H9 (cell line): ENCODE measurements at regions not wholly inside any gene's neighbourhood (a gene's known extent, or its start where the extent isn't known, plus 50 kb on each side); places are given as distances from the start of the nearest gene placed in this dataset.

Experiments
- DNase-seq: peaks from one replicate; pipeline ENCODE4 v3.0.0-alpha.2; 2017
- H2AFZ ChIP-seq: one replicate; pipeline ENCODE4 v1.6.1; 2013; ENCODE audit warnings: mild to moderate bottlenecking, low read length, control low read depth, moderate library complexity
- H2AK5ac ChIP-seq: 2 replicates; pipeline ENCODE4 v1.6.1; 2013; ENCODE audit warnings: low read length, control low read depth, mixed read lengths; ENCODE audit not compliant: insufficient read length
- H2BK120ac ChIP-seq: one replicate; pipeline ENCODE4 v1.6.1; 2013; ENCODE audit warnings: low read depth, mild to moderate bottlenecking, low read length, control low read depth, inconsistent platforms; ENCODE audit not compliant: poor library complexity, severe bottlenecking
- H2BK12ac ChIP-seq: 2 replicates; pipeline ENCODE4 v1.6.1; 2013; ENCODE audit warnings: low read length, control low read depth, mixed read lengths, low read depth; ENCODE audit not compliant: insufficient read length
- H2BK15ac ChIP-seq: 2 replicates; pipeline ENCODE4 v1.6.1; 2013; ENCODE audit warnings: low read depth, low read length, control low read depth
- H2BK20ac ChIP-seq: one replicate; pipeline ENCODE4 v1.6.1; 2013; ENCODE audit warnings: low read depth, mild to moderate bottlenecking, low read length, control low read depth, inconsistent platforms; ENCODE audit not compliant: poor library complexity, severe bottlenecking
- H2BK5ac ChIP-seq: 2 replicates; pipeline ENCODE4 v1.6.1; 2013; ENCODE audit warnings: low read length, control low read depth, mixed read lengths; ENCODE audit not compliant: insufficient read length
- H3K14ac ChIP-seq: 2 replicates; pipeline ENCODE4 v1.6.1; 2013; ENCODE audit warnings: low read length, control low read depth; ENCODE audit not compliant: insufficient read depth
- H3K18ac ChIP-seq: 2 replicates; pipeline ENCODE4 v1.6.1; 2013; ENCODE audit warnings: low read depth, mild to moderate bottlenecking, mixed read lengths, low read length, control low read depth; ENCODE audit not compliant: insufficient read length
- H3K23ac ChIP-seq: 2 replicates; pipeline ENCODE4 v1.6.1; 2013; ENCODE audit warnings: low read length, control low read depth, mixed read lengths, low read depth; ENCODE audit not compliant: insufficient read length
- H3K23me2 ChIP-seq: 2 replicates; pipeline ENCODE4 v1.6.1; 2013; ENCODE audit warnings: low read depth, mild to moderate bottlenecking, mixed read lengths, low read length, control low read depth; ENCODE audit not compliant: insufficient read length, poor library complexity, severe bottlenecking
- H3K27ac ChIP-seq: 2 replicates; pipeline ENCODE4 v1.5.1; 2013; ENCODE audit warnings: low read length, control low read depth, mixed read lengths, low read depth; ENCODE audit not compliant: insufficient read length
- H3K27me3 ChIP-seq: 2 replicates; pipeline ENCODE4 v1.6.1; 2013; ENCODE audit warnings: low read length, control low read depth, inconsistent platforms; ENCODE audit not compliant: insufficient read depth
- H3K4ac ChIP-seq: 2 replicates; pipeline ENCODE4 v1.6.1; 2013; ENCODE audit warnings: low read depth, mild to moderate bottlenecking, control low read depth, inconsistent platforms, low read length, moderate library complexity
- H3K4me1 ChIP-seq: 2 replicates; pipeline ENCODE4 v1.6.1; 2013; ENCODE audit warnings: low read length, control low read depth, inconsistent platforms; ENCODE audit not compliant: insufficient read depth
- H3K4me2 ChIP-seq: 2 replicates; pipeline ENCODE4 v1.6.1; 2013; ENCODE audit warnings: low read length, control low read depth, mixed read lengths; ENCODE audit not compliant: insufficient read length, insufficient read depth
- H3K56ac ChIP-seq: 2 replicates; pipeline ENCODE4 v1.6.1; 2013; ENCODE audit warnings: low read depth, mild to moderate bottlenecking, mixed read lengths, low read length, control low read depth; ENCODE audit not compliant: insufficient read length
- H3K79me1 ChIP-seq: 2 replicates; pipeline ENCODE4 v1.6.1; 2013; ENCODE audit warnings: low read depth, mild to moderate bottlenecking, moderate library complexity, low read length, control low read depth, inconsistent platforms; ENCODE audit not compliant: insufficient read depth, poor library complexity, severe bottlenecking
- H3K79me2 ChIP-seq: 2 replicates; pipeline ENCODE4 v1.6.1; 2013; ENCODE audit warnings: low read length, control low read depth, inconsistent platforms; ENCODE audit not compliant: insufficient read depth
- H3K9ac ChIP-seq: 2 replicates; pipeline ENCODE4 v1.6.1; 2013; ENCODE audit warnings: low read length, control low read depth, mixed read lengths; ENCODE audit not compliant: insufficient read length; ENCODE audit errors: extremely low read depth
- H3K9me3 ChIP-seq: one replicate; pipeline ENCODE4 v1.6.1; 2013; ENCODE audit warnings: low read depth, low read length, inconsistent platforms; ENCODE audit not compliant: control insufficient read depth
- H3T11ph ChIP-seq: one replicate; pipeline ENCODE4 v1.6.1; 2013; ENCODE audit warnings: mild to moderate bottlenecking, low read length, control low read depth, inconsistent platforms
- H4K20me1 ChIP-seq: one replicate; pipeline ENCODE4 v1.6.1; 2013; ENCODE audit not compliant: control insufficient read depth, insufficient read length, insufficient read depth
- H4K5ac ChIP-seq: 2 replicates; pipeline ENCODE4 v1.6.1; 2013; ENCODE audit warnings: low read depth, mild to moderate bottlenecking, mixed read lengths, low read length, control low read depth; ENCODE audit not compliant: insufficient read length
- H4K8ac ChIP-seq: replicated peaks from 2 replicates; pipeline ENCODE4 v1.6.1; 2013; ENCODE audit warnings: low read length, control low read depth, mixed read lengths, low read depth; ENCODE audit not compliant: insufficient read length
- H4K91ac ChIP-seq: 2 replicates; pipeline ENCODE4 v1.6.1; 2013; ENCODE audit warnings: low read depth, mild to moderate bottlenecking, moderate library complexity, mixed read lengths, low read length, control low read depth; ENCODE audit not compliant: insufficient read length
- H3K27ac Mint-ChIP-seq, 3 experiments: 2 replicates in 2 of 3; 3 replicates in 1 of 3; pipeline ENCODE4 v1.8.0; 2020 to 2021; ENCODE audit warnings: mixed read lengths in 3 of 3, mild to moderate bottlenecking in 1 of 3, moderate library complexity in 1 of 3
- H3K27me3 Mint-ChIP-seq: 2 replicates; pipeline ENCODE4 v1.8.0; 2021; ENCODE audit warnings: low read depth, mild to moderate bottlenecking, moderate library complexity, mixed read lengths
- H3K36me3 Mint-ChIP-seq, 3 experiments: 2 replicates in 2 of 3; 3 replicates in 1 of 3; pipeline ENCODE4 v1.8.0; 2020 to 2021; ENCODE audit warnings: low read depth in 3 of 3, mixed read lengths in 3 of 3; ENCODE audit not compliant: insufficient read depth in 1 of 3
- H3K4me1 Mint-ChIP-seq, 2 experiments: 2 replicates each; pipeline ENCODE4 v1.8.0; 2020; ENCODE audit warnings: mixed read lengths in 2 of 2
- H3K4me3 Mint-ChIP-seq, 2 experiments: 2 replicates in 1 of 2; 3 replicates in 1 of 2; pipeline ENCODE4 v1.8.0; 2020 to 2021; ENCODE audit warnings: mild to moderate bottlenecking in 2 of 2, mixed read lengths in 2 of 2, moderate library complexity in 1 of 2
- H3K9me3 Mint-ChIP-seq, 2 experiments: 2 replicates in 1 of 2; 3 replicates in 1 of 2; pipeline ENCODE4 v1.8.0; 2020; ENCODE audit warnings: mild to moderate bottlenecking in 2 of 2, mixed read lengths in 2 of 2, moderate library complexity in 1 of 2
- TF ChIP-seq, protein P1 (sequence below): fragments of 200-600 bp; sonication (generic); conservative IDR thresholded peaks from 3 replicates; pipeline ENCODE4 v1.8.0; 2021; ENCODE audit warnings: antibody characterized with exemption, mild to moderate bottlenecking

GRCh38 chr1:209072481-209072880 is 511.0 kb upstream of the CAMK1G start:
- 0 out of 7 replicates have a peak overlapping the region, but pooled peaks of 1 of the 3 experiments have one; percentile 36 for H3K27ac Mint-ChIP-seq
- H3K9me3 Mint-ChIP-seq = peaks cover 0 to 4% of the 10 kb centered on the region in 2 experiments; a peak in 2 of 5 replicates
- Histone ChIP-seq H2BK15ac (no peak overlapping the region), H3K23ac (no peak overlapping the region), H2BK20ac (no peak overlapping the region), H3K27me3 (no peaks in the 10 kb centered on the region), H3K79me1 (no peaks in the 10 kb centered on the region), H3K56ac (no peak overlapping the region), H4K8ac (no peak overlapping the region), H2BK12ac (no peak overlapping the region), H2BK120ac (no peak overlapping the region), H2BK5ac (no peak overlapping the region), H3K27ac (no peak overlapping the region), H3K4me1 (no peaks in the 10 kb centered on the region; the same call in 1 of the 2 replicates), H3K9me3 (no peaks in the 10 kb centered on the region), H4K91ac (no peak overlapping the region), H2AFZ (no peak overlapping the region), H3K9ac (no peak overlapping the region), H3K4ac (no peak overlapping the region), H3K4me2 (no peak overlapping the region), H2AK5ac (no peak overlapping the region), H4K5ac (no peak overlapping the region), H3K79me2 (no peaks in the 10 kb centered on the region; the same call in 1 of the 2 replicates), H3K23me2 (no peaks in the 10 kb centered on the region), H4K20me1 (no peaks in the 10 kb centered on the region), H3T11ph (no peak overlapping the region), H3K14ac (no peak overlapping the region), H3K18ac (no peak overlapping the region)
- H3K27me3 Mint-ChIP-seq = no peaks in the 10 kb centered on the region
- H3K36me3 Mint-ChIP-seq = peaks cover 0 to 5% (median 0%) of the 10 kb centered on the region in 3 experiments; a peak in 1 of 7 replicates
- peaks cover 0 to 2% of the 10 kb centered on the region in 2 experiments; a peak in 1 of 4 replicates for H3K4me1 Mint-ChIP-seq
- TF ChIP-seq, protein P1, sequence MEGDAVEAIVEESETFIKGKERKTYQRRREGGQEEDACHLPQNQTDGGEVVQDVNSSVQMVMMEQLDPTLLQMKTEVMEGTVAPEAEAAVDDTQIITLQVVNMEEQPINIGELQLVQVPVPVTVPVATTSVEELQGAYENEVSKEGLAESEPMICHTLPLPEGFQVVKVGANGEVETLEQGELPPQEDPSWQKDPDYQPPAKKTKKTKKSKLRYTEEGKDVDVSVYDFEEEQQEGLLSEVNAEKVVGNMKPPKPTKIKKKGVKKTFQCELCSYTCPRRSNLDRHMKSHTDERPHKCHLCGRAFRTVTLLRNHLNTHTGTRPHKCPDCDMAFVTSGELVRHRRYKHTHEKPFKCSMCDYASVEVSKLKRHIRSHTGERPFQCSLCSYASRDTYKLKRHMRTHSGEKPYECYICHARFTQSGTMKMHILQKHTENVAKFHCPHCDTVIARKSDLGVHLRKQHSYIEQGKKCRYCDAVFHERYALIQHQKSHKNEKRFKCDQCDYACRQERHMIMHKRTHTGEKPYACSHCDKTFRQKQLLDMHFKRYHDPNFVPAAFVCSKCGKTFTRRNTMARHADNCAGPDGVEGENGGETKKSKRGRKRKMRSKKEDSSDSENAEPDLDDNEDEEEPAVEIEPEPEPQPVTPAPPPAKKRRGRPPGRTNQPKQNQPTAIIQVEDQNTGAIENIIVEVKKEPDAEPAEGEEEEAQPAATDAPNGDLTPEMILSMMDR = no peak
- no peak overlapping the region for H3K4me3 Mint-ChIP-seq
- no peak for DNase-seq
